GM19468 (cell line): ENCODE measurements at regions not wholly inside any gene's neighbourhood (a gene's known extent, or its start where the extent isn't known, plus 50 kb on each side); places are given as distances from the start of the nearest gene placed in this dataset.

Experiments used
- ATAC-seq: cut with Tn5 transposase; IDR thresholded peaks from one replicate; pipeline ENCODE4 v1.9.1; 2021; ENCODE audit warnings: mild to moderate bottlenecking, moderate library complexity, moderate number of reproducible peaks; ENCODE audit not compliant: unreplicated experiment; ENCODE audit errors: extremely low read depth

DNA sequence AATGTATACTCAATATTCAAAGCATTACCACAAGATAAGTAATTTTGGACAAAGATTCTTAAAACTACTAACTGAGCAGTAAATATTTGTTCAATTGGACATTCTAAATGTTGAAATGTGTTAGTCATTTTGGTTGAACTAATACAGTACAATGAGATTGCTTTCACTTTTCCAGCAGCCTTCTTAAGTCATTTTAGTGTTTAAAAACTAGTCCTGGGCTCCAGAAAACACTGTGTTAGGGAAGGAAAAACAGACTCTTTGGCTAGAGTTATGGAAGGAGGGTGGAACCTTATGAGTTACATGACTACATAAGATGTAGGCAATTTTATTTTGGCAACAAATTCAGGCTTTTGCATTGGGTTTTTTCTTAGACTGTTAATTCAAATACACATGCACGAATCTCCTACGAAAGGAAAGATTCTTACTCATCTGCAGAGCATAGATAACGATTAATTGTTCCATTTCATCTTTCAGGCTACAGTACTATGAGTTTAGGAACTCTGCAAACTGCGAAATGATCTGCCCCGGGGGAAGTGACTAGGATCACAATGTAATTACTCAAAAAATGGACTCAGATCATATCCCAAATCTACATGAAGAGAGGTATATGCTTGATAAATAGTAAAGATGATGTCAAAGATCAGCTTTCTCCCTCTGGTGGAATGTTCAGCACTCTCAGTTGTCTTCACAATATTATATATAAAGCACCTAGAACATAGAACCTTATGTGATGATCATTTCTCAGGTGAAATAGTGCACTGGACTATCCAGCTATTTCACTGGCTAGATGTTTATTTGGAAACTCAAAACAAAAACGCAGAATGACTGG lies 492.8 kb upstream of the MDFIC2 start:
- no peak for ATAC-seq

DNA sequence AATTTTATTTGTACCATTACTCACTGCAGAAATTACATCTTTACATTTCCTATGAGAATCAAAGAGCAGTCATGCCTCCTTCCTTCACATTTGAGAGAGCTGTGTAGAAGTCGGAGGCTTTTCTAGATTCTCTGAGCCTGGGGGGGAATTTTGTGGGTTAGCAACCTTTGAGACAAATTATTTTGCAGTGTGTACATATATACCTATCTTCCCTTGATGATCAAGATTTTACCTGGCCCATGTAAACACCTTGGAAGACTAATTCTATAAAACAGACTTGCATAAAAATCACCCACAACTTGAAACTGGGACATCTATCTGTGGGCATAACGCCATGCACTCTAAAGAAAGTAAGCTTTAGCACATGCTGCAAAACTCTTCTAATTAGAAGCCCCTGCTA lies 491.5 kb upstream of the MDFIC2 start:
- no peak for ATAC-seq

- no peak for ATAC-seq
Observed at GRCh38 chr3:70803319-70803718, 490.9 kb upstream of the MDFIC2 start.

GRCh38 chr3:70800951-70801350 lies 488.5 kb upstream of the MDFIC2 start:
- ATAC-seq = no peak

GRCh38 chr3:70789878-70790277 lies 477.4 kb upstream of the MDFIC2 start:
- ATAC-seq = no peak

DNA sequence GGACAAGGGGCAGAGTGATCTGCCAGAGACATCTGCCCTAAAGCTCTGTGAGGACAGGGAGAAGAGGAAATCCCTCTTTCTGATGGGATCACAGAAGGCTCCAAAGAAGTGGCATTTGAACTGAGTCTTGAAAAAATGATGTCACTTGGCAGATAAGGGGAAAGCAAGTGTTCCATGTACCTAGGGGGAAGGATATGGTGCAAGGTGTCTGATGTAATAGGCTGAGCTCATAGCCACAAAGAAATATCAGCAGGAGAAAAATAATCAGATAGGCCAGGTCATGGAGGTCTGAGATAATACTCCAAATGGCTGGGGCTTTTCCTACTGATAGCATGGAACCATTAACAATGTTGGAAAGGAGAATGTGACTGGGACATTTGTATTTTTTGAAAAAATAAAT lies 468.4 kb upstream of the MDFIC2 start:
- ATAC-seq = no peak

- ATAC-seq = no peak
Observed at GRCh38 chr3:70779296-70779695, 466.9 kb upstream of the MDFIC2 start.

DNA sequence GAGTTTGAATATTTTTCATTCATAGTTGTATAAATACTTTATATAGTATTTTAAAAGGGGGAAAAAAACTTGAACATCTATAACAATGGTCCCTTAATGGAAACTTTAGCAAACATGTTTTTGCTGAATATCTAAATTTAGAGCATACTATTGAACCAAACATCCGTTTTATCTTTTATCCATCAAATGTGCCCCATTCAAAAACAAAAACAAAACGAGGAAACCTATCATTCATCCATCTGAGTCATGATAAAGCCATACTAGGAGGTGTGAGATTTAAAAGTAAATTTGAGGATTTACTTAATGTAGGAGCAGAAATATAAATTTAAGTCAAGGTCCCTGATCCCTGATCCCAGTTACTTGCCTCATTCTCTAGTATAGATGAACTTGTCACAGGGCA lies 463.6 kb upstream of the MDFIC2 start:
- ATAC-seq = no peak

- ATAC-seq = no peak
Observed at GRCh38 chr3:70775257-70775656, 462.8 kb upstream of the MDFIC2 start.

DNA sequence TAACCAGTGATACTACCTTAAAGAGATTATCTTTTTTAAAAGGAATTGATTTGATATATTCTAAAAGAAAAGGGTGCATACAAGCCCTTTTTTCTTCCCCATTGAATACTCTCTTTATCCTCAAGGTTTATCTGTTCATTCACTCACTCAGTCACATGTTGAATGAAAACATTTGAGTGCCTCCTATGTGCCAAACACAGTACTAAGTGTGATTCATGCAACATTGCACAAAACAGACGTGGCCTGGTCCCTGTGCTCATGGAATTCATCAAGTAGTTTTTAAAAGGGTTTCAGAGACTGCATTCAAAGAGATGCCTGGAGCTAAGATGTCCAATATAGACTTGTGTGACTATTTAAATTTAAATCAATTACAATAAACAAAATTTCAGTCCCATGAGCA lies 462.2 kb upstream of the MDFIC2 start:
- ATAC-seq = no peak

GRCh38 chr3:70771426-70772147 lies 459.1 kb upstream of the MDFIC2 start:
- no peak for ATAC-seq

- no peak for ATAC-seq
Observed at GRCh38 chr3:70770650-70771049, 458.2 kb upstream of the MDFIC2 start.

DNA sequence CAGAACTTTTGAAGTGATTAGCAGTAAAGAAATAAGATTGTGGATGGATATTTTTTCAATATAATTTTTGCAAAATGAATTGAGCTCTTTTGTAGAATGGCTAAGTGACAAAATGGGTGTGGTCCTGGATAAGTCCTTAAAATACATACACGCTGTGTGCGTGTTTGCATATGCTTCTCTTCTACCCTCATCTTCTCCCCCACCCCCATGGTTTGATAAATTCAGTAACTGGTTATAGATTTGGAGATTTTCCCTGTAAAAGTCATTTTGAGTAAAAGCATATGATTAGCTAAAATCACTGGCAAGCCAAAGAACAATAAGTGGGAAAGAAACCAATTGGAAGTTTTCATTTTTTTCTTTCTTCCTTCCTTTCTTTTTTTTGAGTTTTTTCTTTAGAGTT lies 453.9 kb upstream of the MDFIC2 start:
- no peak for ATAC-seq

- ATAC-seq = no peak
Observed at GRCh38 chr3:70763894-70764293, 451.5 kb upstream of the MDFIC2 start.

- no peak for ATAC-seq
Observed at GRCh38 chr3:70757658-70758057, 445.2 kb upstream of the MDFIC2 start.

- ATAC-seq = no peak
Observed at GRCh38 chr3:70755526-70755925, 443.1 kb upstream of the MDFIC2 start.

- ATAC-seq = no peak
Observed at GRCh38 chr3:70754314-70754713, 441.9 kb upstream of the MDFIC2 start.

GRCh38 chr3:70753572-70753971 lies 441.1 kb upstream of the MDFIC2 start:
- ATAC-seq = no peak

- ATAC-seq = no peak
Observed at GRCh38 chr3:70752051-70752450, 439.6 kb upstream of the MDFIC2 start.

DNA sequence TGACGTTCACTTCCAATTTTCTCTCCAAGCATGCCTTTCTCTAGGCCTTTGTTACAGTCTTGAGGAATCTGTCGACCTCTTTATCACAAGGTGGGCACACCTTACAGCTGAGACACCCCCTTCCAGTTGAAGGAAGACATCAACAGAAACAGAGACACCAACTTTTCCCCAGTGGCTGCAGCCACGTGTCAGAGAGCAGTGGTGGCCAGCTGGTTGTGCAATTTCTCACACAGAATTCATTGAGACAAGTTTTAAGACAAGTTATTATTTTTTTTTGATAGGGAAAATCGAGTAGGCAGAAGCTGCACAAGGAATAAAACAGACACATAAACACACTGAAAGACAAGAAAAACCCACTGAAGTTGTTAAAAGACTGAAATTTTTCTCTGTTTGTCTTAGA lies 436.7 kb upstream of the MDFIC2 start:
- ATAC-seq = no peak

- no peak for ATAC-seq
Observed at GRCh38 chr3:70748593-70748992, 436.2 kb upstream of the MDFIC2 start.

- no peak for ATAC-seq
Observed at GRCh38 chr3:70747847-70748246, 435.4 kb upstream of the MDFIC2 start.
